NCI-H1417 (cell line): ENCODE measurements at regions not wholly inside any gene's neighbourhood (a gene's known extent, or its start where the extent isn't known, plus 50 kb on each side); places are given as distances from the start of the nearest gene placed in this dataset.
A peak's percentile ranks its signal among the peaks of the same experiment; 100 is the strongest.
"Not testable (repeated sequence)": the region's sequence is repeated elsewhere in the genome, so short reads cannot be mapped to it uniquely, and the experiment has no call there.

Experiments
- DNase-seq, 3 experiments: peaks; one replicate each; lab custom pipeline; 2025; lab: John Stamatoyannopoulos, UW

DNA sequence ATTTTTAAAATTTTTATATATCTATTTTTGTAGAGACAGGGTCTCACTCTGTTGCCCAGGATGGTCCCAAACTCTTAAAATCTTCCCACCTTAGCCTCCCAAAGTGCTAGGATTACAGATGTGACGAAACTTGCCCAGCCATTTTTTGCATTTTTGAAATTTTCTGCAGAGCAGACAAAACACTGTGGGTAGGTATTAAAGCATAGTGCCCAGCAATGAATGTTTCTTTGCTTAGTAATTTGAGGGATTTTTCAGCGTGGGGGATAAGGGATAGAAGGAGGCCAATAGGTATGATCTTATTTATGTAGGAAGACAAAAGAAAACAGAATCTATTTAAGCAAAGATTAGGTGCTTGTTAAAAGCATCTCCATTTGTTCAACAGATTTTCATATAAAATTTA is 446.8 kb upstream of the DPH6 start:
- no peak for DNase-seq

DNA sequence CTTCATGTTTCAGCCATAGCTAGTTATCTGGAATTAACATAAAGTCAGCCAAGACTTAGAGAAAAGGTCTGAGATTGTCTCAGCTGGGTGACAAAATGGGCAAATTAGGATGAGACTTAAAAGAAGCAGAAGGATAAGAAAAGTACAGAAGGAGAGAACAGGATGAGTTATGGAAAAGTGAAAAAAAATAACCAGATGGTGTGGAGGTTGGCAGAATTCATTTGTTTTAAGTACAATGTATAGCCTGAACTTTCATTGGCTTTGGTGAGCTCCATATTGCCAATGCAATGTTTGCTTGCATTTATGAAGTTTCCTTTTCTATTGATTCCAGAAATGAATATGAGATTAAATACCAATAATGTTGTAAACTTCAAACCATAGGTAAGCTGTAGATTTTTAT is 447.2 kb upstream of the DPH6 start:
- no peak for DNase-seq

DNA sequence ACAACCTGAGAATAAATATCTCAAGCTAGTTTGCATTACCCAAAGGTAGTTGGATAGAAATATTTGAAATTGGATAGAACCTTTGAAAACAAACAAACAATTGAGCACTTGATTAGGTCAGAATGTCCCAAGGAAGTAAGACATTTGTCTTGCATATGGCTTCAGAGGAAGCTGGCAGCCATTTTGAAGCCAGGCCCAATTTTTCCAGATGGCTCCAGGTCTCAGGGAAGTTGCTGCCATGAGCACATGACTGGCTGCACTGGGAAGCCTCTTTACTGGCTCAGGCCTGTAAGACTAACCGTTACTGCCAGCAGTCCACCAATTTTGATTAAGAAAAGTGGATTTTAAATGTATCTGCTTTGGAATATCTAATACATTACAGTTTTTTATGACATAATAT is 448.9 kb upstream of the DPH6 start:
- DNase-seq = no peak

DNA sequence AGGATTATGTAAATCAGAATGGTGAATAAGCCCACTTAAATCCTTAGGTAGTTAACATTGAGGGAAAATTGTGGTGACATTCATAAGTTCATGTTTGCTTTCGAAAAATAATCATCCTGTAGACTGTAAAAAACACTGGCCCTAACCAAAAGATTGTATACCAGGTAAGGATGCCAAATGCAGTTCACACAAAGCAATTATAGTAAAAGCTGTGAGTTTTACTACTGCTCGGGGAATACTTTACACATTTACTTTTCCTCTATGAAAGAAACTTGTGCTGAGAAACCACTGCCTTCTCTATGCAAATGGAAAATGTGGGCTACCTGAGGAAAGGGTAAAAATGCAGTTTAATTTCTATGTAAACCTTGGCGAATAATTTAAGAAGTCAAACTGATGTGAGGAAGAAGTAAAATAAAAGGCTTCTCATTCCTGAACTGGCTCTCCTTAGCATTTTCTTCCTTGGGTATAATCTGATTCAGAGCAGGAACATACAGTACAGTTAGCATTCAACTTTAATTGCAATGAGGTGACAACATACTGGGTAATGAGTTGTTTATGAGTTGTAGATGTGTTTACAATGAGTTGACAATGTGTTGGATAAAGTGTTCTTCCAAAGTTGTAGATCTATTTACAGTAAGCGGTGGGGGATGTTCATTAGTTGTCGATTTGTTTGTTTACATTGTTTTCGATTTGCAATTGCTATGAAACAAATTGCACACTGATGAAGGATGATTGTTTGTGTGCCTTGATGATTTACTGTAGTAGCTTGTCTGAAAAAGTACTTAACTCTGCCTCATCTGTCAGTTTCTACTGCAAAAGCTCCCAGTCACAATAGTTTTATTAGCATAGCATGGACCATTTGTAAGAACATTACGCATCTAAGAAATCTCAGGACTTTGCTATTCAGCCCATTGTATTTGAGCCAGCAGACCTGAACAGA is 453.0 kb upstream of the DPH6 start:
- DNase-seq = peak in 2 of 3 experiments; percentile 9 to 61

DNA sequence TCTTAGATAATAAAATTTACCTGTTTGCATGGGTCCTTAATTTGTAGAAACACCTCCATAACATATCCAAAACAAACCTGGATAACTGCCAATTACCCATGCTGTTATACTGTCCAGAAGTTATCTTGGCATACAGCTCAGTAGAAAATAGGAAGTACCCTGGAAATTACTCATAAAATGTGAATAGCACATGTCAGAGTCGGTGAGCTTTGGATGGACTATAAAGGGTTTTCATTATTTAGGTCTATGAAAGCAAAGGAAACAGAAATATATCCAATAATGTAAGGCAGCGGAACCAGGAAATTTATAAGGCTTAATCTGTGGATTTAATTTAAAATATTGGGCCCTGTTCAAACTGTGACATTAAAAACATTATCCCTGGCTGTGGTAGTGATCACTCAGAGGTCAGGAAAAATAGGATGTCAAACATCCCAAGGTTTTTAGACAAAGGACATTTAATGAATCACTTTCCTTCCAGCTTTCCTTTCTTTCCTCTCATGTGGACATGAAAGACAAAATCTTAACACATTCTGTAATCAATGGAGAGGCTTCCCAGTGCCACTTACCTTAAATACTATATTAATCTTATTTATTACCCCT is 459.0 kb upstream of the DPH6 start:
- DNase-seq = peak in 1 of 3 experiments; percentile 3

DNA sequence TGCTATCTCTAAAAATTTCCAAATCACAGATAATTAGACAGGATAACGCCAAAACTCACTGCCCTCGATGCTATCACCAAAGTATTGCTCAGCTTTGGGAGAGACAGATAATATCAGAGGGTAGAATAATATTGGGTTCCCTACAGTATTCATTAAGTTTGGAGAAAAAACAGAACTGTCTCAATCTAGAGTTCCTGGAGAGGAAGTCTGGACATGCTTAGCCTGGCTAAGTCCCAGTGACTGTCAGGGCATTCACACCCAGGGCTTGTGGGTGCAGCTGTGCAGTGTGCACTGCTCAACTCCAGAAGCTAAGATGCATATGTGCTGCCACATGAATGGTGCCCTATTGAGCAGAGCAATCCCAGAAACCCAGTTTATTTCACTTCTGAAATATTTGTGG is 459.6 kb upstream of the DPH6 start:
- no peak for DNase-seq

DNA sequence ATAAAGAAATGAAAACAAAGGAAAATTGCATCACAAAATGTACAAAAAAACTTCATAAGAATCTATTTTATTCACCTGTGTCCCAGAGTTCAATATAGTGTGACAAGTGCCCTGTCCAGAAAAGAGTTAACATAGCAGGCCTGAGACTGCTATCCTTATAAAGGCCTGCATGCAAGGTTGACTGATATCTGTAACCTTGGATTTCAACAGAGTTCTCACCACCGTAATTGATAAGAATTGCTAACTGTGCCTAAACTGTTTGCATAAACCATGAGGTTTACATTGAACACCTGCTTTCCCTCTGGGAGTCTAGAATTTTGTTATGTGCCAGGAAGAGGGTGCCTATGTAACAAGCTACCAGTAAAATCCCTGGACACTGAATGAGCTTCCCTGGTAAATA is 461.7 kb upstream of the DPH6 start:
- DNase-seq = no peak

DNA sequence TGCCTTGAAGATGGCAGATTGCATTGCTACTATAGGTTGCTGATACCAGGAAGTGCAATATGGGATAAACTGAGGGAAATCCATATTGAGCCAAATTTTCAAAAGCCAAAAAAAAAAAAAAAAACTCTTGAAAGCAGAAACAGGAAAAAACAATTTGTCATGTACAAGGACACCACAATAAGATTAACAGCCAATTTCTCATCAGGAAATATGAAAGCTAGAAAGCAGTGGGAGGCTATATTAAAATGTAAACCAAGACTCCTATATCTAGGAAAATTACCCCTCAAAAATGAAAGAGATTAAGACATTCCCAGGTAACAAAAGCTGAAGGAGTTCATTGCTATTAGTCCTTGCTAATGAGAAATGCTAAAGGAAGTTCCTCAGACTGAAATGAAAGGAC is 462.8 kb upstream of the DPH6 start:
- no peak for DNase-seq

DNA sequence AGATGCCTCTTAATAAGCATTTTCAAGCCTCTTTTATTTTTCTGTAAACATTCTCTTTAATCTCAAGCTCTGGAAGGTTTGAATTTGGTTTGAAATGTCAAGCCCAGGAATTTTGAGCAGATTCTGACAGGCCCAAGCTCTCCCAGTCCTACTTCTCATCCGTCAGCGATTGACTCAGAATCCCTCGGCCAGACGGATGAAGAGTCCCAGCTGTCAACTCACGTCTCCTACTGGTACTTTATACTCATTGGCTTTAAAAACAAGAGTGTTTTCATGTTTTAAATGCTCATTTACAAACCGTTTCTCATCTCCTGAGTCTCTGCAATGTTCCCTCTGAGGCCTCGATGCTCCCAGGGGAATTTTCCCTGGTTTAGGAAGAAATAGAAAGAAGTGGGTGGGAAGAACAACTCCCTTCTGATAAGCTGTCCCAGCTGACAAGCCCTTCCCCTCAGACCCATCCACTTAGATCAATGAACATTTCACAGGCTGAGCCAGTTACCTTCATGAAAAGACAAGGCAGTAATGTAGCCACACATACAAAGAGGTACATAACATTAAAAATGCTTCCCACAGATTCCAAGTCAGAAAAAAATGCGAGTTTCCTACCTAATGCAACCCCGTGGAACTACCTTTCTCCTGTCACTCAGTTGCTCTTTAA is 478.2 kb upstream of the DPH6 start:
- no peak for DNase-seq

DNA sequence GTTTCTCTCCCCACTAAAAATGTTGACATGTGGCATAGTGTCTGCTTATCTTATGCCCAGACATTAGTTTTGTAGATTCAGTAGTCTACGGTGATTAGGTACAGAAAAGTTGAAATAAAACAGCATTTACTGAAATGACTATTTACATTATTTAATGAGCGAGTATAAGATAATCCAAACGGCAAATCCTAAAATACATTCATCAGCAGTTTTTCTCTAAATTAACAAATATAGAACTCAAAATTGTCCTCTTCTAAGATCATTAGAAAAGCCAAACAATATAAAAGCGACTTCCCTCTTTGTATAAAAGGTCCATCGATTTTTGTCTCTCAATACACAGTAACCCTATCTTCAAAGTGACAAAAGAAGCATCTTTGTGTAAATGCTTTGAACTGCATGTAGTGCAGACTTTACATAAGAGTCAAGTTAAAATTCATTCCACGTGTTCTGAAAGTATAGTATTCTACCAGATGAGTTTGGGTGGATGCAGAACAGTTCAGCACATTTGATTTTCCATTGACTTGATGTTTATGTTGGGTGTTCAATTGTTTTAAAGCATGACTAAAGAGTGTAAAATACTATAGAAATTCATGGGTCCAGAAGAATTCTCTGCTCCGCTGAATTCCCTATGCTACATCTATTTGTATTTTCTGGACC is 480.8 kb upstream of the DPH6 start:
- DNase-seq = no peak

DNA sequence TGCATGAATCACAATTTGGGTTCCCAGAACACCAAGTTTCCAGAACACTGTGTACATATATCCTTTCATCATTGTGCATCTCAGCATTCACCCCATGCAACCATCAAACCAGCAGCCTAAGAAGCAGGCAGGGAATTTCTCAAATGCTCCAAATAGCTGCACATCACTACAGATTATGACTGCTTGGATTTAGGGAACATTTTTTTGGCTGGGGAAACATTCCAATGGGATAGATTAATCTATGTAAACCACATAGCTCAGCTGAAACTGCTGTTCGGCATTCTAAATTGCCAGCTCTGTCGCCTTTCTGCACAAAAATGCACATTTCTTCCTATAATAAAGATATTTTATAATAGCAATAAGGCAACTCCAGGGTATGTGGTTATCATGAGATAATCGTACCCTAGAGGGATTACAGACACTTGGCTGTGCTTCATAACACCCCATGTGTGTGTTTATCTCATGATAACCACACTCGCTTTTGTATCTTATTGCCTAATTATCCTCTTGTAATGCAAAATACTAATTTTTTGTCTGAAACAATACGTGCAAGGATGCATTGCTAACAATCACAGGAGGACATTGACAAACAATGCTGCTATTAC is 483.7 kb upstream of the DPH6 start:
- no peak for DNase-seq

DNA sequence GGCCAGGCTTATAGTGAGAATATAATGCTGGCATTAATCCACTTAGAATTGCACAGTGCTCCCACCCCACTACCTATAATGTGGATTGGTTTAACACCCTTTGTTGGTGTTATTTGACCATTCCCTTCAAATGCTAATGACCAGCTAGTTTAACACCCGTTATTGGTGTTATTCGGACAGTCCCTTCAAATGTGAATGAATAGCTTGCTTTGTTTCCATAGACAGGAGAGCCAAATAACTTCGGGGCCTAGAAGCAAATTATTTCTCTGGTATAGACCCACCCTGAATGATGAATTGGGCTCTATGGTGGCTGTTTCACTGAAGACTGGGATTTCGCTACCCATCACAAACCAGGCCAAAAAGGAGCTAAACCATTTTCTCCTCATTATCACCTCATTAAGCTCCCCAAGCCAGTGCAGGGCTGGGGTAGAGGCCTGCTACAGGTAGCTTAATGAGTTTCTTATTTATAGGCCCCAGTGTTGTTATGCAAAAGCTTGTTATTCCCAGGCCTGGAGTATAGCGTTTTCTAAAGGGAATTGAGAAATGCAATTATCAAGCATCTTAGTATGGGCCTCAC is 494.1 kb upstream of the DPH6 start:
- no peak for DNase-seq

DNA sequence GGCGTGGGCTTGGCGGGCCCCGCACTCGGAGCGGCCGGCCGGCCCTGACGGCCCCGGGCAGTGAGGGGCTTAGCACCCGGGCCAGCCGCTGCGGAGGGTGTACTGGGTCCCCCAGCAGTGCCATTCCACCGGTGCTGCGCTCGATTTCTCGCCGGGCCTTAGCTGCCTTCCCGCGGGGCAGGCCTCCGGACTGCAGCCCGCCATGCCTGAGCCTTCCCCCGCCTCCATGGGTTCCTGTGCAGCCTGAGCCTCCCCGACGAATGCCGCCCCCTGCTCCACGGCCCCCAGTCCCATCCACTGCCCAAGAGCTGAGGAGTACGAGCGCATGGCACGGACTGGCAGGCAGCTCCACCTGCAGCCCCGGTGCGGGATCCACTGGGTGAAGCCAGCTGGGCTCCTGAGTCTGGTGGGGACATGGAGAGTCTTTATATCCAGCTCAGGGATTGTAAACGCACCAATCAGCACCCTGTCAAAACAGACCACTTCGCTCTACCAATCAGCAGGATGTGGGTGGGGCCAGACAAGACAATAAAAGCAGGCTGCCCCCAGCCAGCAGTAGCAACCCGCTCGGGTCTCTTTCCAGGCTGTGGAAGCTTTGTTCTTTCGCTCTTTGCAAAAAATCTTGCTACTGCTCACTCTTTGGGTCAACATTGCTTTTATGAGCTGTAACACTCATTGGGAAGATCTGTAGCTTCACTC is 501.2 kb upstream of the DPH6 start:
- DNase-seq = not testable (repeated sequence)

DNA sequence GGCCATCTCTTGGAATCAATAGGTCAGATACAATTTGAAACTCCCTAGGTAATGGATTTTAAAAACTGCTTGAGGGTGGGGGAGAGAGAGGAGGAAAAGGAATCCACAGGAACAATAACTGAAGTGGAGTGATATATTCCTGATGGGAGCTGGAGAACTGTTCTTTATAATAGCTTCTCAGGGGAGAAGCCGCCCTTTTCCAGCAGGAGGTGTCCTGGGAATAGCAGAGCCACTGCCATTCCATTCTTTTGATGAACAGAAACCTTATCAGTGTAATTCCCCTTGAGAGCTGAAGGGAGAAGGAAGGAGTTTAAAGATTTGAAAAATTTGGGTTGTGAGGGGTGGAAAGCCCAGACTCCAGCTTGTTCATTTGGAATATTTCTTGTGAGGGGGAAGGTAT is 504.9 kb upstream of the DPH6 start:
- DNase-seq = no peak

DNA sequence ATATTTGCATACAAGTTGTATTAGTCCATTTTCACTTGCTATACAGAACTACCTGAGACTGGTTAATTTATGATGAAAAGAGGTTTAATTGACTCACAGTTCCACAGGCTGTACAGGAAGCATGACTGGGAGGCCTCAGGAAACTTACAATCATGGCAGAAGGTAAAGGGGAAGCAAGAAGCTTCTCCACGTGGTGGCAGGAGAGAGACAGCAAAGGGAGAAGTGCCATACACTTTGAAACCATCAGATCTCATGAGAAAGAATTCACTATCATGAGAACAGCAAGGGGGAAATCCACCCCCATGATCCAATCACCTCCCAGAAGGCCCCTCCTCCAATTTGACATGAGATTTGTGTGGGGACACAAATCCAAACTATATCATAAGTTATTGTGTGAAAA is 506.7 kb upstream of the DPH6 start:
- not testable (repeated sequence) for DNase-seq

DNA sequence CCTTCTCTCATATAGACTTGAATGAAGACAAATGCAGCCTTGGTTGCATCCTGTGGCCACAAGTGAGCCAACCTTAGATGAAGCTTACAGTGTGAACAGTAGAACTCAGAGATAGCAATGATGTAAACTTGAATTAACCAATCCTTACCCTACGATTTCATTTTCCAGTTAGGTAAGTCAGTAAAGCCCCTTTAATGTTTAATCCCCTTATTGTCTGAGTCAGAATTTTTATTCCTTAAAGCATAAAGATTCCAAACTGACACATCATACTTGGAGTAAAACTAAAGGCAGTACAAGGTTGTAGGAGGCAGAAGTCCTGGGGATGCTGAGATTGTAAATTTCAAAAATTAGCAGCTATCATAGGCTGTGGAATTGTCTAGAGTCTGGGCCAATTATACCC is 507.8 kb upstream of the DPH6 start:
- DNase-seq = no peak

DNA sequence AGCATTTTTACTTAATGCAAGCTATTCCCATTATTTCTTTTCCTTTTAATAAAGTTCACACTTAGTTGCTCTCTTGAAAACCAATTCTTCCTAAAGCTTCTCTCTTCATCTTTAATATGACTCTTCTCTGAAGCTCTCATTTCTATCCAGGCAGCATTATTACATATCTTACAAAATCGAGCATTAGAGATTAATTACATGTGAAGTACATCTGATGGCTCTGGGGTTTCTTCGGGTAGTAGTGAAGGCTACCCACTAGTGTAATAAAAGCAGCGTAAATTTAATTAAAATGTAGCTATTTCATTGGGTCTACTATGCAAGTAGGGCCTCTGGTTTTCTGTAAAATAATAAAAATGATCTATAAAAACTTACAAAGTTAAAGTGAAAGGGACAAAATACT is 513.6 kb upstream of the DPH6 start:
- no peak for DNase-seq

DNA sequence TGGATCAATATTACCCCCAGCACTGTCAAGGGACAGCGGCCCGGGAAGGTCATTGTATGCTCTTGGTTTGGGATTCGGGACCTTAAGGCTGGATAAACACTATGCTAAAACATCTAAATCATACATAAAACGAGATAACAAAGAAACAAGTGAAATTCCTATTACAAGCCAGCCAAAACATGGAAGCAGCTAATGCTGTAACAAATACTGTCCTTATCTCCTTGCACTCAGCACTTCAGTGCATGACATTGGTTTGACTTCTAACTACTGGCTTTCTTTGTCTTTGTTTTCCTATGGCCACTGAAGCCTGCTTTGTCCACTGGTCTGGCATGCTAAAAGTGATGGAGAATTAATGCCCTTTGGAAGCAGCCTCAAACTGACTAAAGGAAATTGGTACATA is 516.4 kb upstream of the DPH6 start:
- no peak for DNase-seq

DNA sequence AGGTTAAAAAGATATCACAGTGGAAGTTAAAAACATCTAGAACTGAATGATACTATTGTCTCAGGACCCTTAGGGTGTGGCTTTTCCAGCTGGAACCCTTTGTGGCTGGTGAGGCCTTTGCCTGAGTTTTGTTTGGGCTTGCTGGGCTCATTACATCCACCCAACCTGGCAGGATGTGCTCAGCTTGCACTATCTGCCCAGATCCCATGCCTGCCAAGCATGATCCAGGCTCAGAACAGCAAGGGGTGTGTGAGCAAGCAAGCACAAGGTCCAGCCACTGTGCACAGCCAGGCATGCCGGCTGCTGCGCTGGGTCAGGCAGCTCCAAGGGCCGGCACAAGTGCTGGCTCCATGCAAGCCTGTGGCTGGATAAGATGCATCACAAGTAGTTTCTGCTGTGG is 512.7 kb upstream of the CDIN1 start:
- DNase-seq = no peak

DNA sequence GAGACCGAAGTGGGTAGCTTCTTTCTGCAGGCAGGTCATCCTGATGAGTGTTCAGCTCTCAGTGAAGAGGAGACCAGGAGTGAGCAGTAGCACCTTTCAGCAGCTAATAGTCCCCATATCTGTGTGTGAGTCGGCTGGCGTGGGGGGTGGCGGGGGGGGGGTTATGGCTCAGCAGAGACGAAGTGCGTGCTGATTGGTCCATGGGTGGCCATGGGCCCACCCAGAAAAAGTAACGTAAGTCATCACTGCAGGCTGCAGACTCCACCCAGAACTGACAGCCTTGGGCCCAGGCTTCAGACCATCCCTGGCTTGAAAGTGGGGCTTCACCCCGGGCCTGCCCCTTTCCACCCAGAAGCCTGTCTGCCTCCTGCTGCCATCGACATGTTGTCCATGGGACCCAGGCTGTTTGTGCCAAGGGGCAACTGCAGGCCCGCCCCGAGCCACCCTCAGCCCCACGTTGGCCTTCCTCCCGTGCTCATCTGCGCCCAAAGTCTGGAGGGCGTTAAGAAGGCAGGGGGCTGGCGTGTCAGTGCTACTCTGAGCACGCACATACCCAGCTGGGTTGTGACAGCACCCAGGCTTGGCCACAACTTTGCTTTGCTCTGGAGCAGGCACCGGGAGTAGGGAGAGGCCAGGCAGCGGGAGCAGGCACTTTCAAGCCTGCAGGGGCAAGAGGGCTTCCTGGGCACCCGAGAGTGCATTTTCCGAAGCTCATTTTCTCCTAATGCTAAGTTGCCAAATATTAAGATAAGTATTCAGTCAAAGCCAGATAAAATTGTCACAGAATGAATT is 511.7 kb upstream of the CDIN1 start:
- DNase-seq = no peak
